Stimulated activated CD4-positive, alpha-beta T cell treated with anti-CD3 and anti-CD28 coated beads, Interleukin-4, amount 100 ng/mL, for 1 hour (primary cell): ENCODE measurements at regions not wholly inside any gene's neighbourhood (a gene's known extent, or its start where the extent isn't known, plus 50 kb on each side); places are given as distances from the start of the nearest gene placed in this dataset.
"Not testable (repeated sequence)": the region's sequence is repeated elsewhere in the genome, so short reads cannot be mapped to it uniquely, and the experiment has no call there.

Experiments used
- DNase-seq: peaks from one replicate; pipeline ENCODE4 v3.0.0-alpha.2; 2020

GRCh38 chr2:8378016-8378810, 303.6 kb upstream of the ID2 start:
- no peak for DNase-seq

GRCh38 chr2:8379128-8379527, 302.7 kb upstream of the ID2 start:
- no peak for DNase-seq

- no peak for DNase-seq
These were observed 302.3 kb upstream of the ID2 start for GRCh38 chr2:8379549-8379948.

- DNase-seq, result no peak
These were observed 301.8 kb upstream of the ID2 start for GRCh38 chr2:8380026-8380425.

GRCh38 chr2:8380566-8380965, 301.3 kb upstream of the ID2 start:
- no peak for DNase-seq

- no peak for DNase-seq
These were observed 299.4 kb upstream of the ID2 start for GRCh38 chr2:8382485-8382884.

- not testable (repeated sequence) for DNase-seq
These were observed 295.1 kb upstream of the ID2 start for GRCh38 chr2:8386748-8387147.

GRCh38 chr2:8388781-8389180, 293.1 kb upstream of the ID2 start:
- no peak for DNase-seq

GRCh38 chr2:8389431-8390108, 292.3 kb upstream of the ID2 start:
- DNase-seq, result no peak

GRCh38 chr2:8391126-8391525, 290.7 kb upstream of the ID2 start:
- DNase-seq, result no peak

GRCh38 chr2:8391584-8391983, 290.3 kb upstream of the ID2 start:
- DNase-seq, result no peak

GRCh38 chr2:8392098-8392866, 289.6 kb upstream of the ID2 start:
- DNase-seq, result no peak

GRCh38 chr2:8393506-8393905, 288.4 kb upstream of the ID2 start:
- DNase-seq, result no peak

- no peak for DNase-seq
These were observed 287.7 kb upstream of the ID2 start for GRCh38 chr2:8394131-8394530.

GRCh38 chr2:8394569-8395359, 287.1 kb upstream of the ID2 start:
- DNase-seq, result no peak

GRCh38 chr2:8395718-8396117, 286.1 kb upstream of the ID2 start:
- DNase-seq, result no peak

GRCh38 chr2:8398040-8398668, 283.7 kb upstream of the ID2 start:
- DNase-seq, result no peak

GRCh38 chr2:8399731-8400130, 282.1 kb upstream of the ID2 start:
- DNase-seq, result no peak

GRCh38 chr2:8400196-8400595, 281.7 kb upstream of the ID2 start:
- DNase-seq, result no peak

- no peak for DNase-seq
These were observed 279.6 kb upstream of the ID2 start for GRCh38 chr2:8402222-8402621.

- DNase-seq, result no peak
These were observed 278.0 kb upstream of the ID2 start for GRCh38 chr2:8403876-8404275.

- DNase-seq, result no peak
These were observed 276.5 kb upstream of the ID2 start for GRCh38 chr2:8405334-8405733.

- DNase-seq, result no peak
These were observed 275.6 kb upstream of the ID2 start for GRCh38 chr2:8406271-8406670.
